GM12878 (cell line): ENCODE measurements at regions not wholly inside any gene's neighbourhood (a gene's known extent, or its start where the extent isn't known, plus 50 kb on each side); places are given as distances from the start of the nearest gene placed in this dataset.

Source experiments
- NFIC ChIP-seq: IDR thresholded peaks from 2 replicates; pipeline ENCODE4 v1.6.1; 2012; ENCODE audit warnings: low read depth, mild to moderate bottlenecking, inconsistent platforms, low read length, moderate library complexity
- SUZ12 ChIP-seq: fragments of 200-600 bp; sonication (generic); IDR thresholded peaks from one replicate; pipeline ENCODE4 v1.6.1; 2018; ENCODE audit warnings: antibody characterized with exemption, mild to moderate bottlenecking; ENCODE audit not compliant: unreplicated experiment

- no peak for TF ChIP-seq SUZ12
- TF ChIP-seq NFIC = no peak
Observed at GRCh38 chr9:115553060-115553773, 435.3 kb upstream of the TNC start.
